ENCODE measurements at regions not wholly inside any gene's neighbourhood (a gene's known extent, or its start where the extent isn't known, plus 50 kb on each side); places are given as distances from the start of the nearest gene placed in this dataset.

DNA sequence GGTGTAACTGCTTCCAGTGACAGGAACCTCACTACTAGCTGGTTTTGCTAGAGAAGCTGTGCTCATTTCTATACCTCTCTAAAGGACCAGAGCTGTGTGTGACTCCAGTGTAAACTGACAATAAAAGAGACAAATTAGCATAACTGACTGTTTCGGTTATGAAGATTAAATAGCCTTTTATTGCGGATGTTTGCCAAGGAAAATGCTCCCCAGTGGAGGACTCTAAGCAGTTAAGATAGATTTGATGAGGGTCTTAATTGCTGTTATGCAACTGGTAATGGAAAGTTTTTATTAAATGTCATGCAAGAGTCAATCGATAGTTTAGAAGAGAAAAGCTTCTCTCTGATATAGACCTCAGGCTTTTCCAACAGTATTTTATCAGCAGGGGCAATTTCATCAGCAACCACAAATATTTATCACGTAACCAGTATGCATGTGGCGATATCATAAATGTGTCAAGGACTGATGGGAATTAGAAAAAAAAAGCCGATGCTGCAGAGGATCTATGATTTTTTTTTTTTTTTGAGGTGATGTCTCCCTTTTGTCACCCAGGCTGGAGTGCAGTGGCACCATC is 275.2 kb upstream of the DMAC1 start:
- H3K4me3 ChIP-seq (ENCODE audit: extremely low read depth in 1 of 4, insufficient read depth in 2 of 4, low read depth in 3 of 4, low read length in 4 of 4): no peak overlapping the region
- no peak overlapping the region for H3K18ac ChIP-seq (ENCODE audit: extremely low read depth, low read length)
- no peaks in the 10 kb centered on the region for H3K27me3 ChIP-seq (replicated peaks in 1 of 4; ENCODE audit: control insufficient read depth in 3 of 4, extremely low read depth in 1 of 4, insufficient read depth in 3 of 4, low read length in 3 of 4)
- H4K20me1 ChIP-seq (replicated peaks in 1 of 2; ENCODE audit: control insufficient read depth in 1 of 2, insufficient read depth in 2 of 2, low read length in 2 of 2): no peaks in the 10 kb centered on the region
- WGBS, 2 experiments (ENCODE audit: extremely low coverage in 1 of 2, insufficient coverage in 1 of 2, insufficient read length in 1 of 2, insufficient replicate concordance in 2 of 2, low coverage in 1 of 2, low lambda C conversion rate in 2 of 2, missing lambda C conversion rate in 1 of 2): 88% methylated on average over 6 of the region's 6 CpGs; no CpG with 5 or more reads in 1 of the 2 experiments
- no peak overlapping the region for H2BK20ac ChIP-seq (ENCODE audit: low read length)
- no peak overlapping the region for H3K23ac ChIP-seq (ENCODE audit: insufficient read length)
- no peak overlapping the region for H2BK120ac ChIP-seq (replicated peaks; ENCODE audit: low read depth, low read length)
- H3K36me3 ChIP-seq (ENCODE audit: control insufficient read depth in 2 of 4, insufficient read depth in 4 of 4, low read length in 3 of 4): no peaks in the 10 kb centered on the region
- H2AFZ ChIP-seq (ENCODE audit: low read length): no peak overlapping the region
- FAIRE-seq (no peak), DNase-seq (ENCODE audit: low read depth in 1 of 2, low spot score in 2 of 2) (no peak)
- H3K4ac ChIP-seq (replicated peaks; ENCODE audit: insufficient read length, low read depth, low read length): no peak overlapping the region
- no peak overlapping the region for H3K27ac ChIP-seq (ENCODE audit: low read depth, low read length)
- ChIA-PET POLR2A (ENCODE audit: partially characterized antibody) (no interaction called here), CTCF (ENCODE audit: partially characterized antibody) (interaction anchor here (0.5 kb wide), 1 partner anchor 903 kb away, joined by 3 read pairs; no protein-coding TSS in a partner anchor)
- H2AK5ac ChIP-seq (ENCODE audit: low read depth, low read length): no peak overlapping the region
- H3K4me2 ChIP-seq (ENCODE audit: insufficient read depth in 1 of 2, low read depth in 2 of 2, low read length in 2 of 2): no peak overlapping the region
- no peak overlapping the region for H4K5ac ChIP-seq (ENCODE audit: insufficient read length, low read depth, low read length)
- no peak overlapping the region for H2BK12ac ChIP-seq (ENCODE audit: low read depth, low read length)
- H3K9ac ChIP-seq (replicated peaks in 1 of 4; ENCODE audit: extremely low read depth in 1 of 4, low read depth in 3 of 4, low read length in 3 of 4): no peak overlapping the region
- H4K8ac ChIP-seq (ENCODE audit: extremely low read depth, insufficient read depth, low read length): no peak overlapping the region
- H3K14ac ChIP-seq (ENCODE audit: insufficient read length): no peak overlapping the region
- no peaks in the 10 kb centered on the region for H3K79me2 ChIP-seq (ENCODE audit: control insufficient read depth in 1 of 2, insufficient read depth in 2 of 2, low read length in 2 of 2)
- no peaks in the 10 kb centered on the region for H3K79me1 ChIP-seq (ENCODE audit: low read depth, low read length)
- H2BK5ac ChIP-seq (ENCODE audit: low read depth, low read length): no peak overlapping the region
- H3K4me1 ChIP-seq (replicated peaks in 1 of 4; ENCODE audit: control insufficient read depth in 3 of 4, insufficient read depth in 4 of 4, low read length in 3 of 4): no peaks in the 10 kb centered on the region
- TF ChIP-seq CBX8 (IDR thresholded peaks at IDR 0.05; ENCODE audit: borderline replicate concordance, low read depth, low read length) (no peak), PHF8 (conservative IDR thresholded peaks at IDR 0.05; ENCODE audit: low read depth, low read length) (no peak), POLR2A (IDR thresholded peaks at IDR 0.05; ENCODE audit: control extremely low read depth in 1 of 2, low read depth in 2 of 2, low read length in 2 of 2) (no peak), CHD1 (IDR thresholded peaks at IDR 0.05; ENCODE audit: low read depth, low read length) (no peak), SAP30 (IDR thresholded peaks at IDR 0.05; ENCODE audit: insufficient read depth, insufficient replicate concordance, low read length) (no peak), TEAD4 (IDR thresholded peaks at IDR 0.05; ENCODE audit: low read depth, low read length) (no peak), KDM1A (IDR thresholded peaks at IDR 0.05; ENCODE audit: borderline replicate concordance, low read length) (no peak), SUZ12 (IDR thresholded peaks at IDR 0.05; ENCODE audit: low read length) (no peak)
- H3K23me2 ChIP-seq (ENCODE audit: low read depth, low read length): no peaks in the 10 kb centered on the region
- H2BK15ac ChIP-seq (ENCODE audit: low read length): no peak overlapping the region
- no peaks in the 10 kb centered on the region for H3K9me3 ChIP-seq (ENCODE audit: insufficient read depth in 2 of 2, low read depth in 1 of 2, low read length in 1 of 2)
- H4K91ac ChIP-seq (replicated peaks; ENCODE audit: insufficient read length, low read length): no peak overlapping the region
- no peak overlapping the region for H3K56ac ChIP-seq (replicated peaks; ENCODE audit: insufficient read length, low read depth, low read length)
